ENCODE measurements at regions not wholly inside any gene's neighbourhood (a gene's known extent, or its start where the extent isn't known, plus 50 kb on each side); places are given as distances from the start of the nearest gene placed in this dataset.
"Not testable (repeated sequence)": the region's sequence is repeated elsewhere in the genome, so short reads cannot be mapped to it uniquely, and the experiment has no call there.

- no peak for TF ChIP-seq CTCF (IDR thresholded peaks at IDR 0.05)
- H3K27ac Mint-ChIP-seq, result no peak overlapping the region
- no peak overlapping the region for H3K4me3 Mint-ChIP-seq
- no peaks in the 10 kb centered on the region for H3K9me3 Mint-ChIP-seq
- peaks cover 1% of the 10 kb centered on the region; the same call in 1 of the 2 replicates for H3K27me3 Mint-ChIP-seq (ENCODE audit: insufficient read depth)
- peaks cover 22% of the 10 kb centered on the region for H3K4me1 Mint-ChIP-seq (ENCODE audit: low read depth)
- no peak for DNase-seq
- H3K36me3 Mint-ChIP-seq (ENCODE audit: low read depth), result no peaks in the 10 kb centered on the region
Observed at GRCh38 chr7:142468871-142469665, 211.2 kb upstream of the PRSS58 start.

GRCh38 chr7:142467056-142467655, 209.3 kb upstream of the PRSS58 start:
- peak; percentile 43; the same call in 1 of the 2 replicates for TF ChIP-seq CTCF (IDR thresholded peaks at IDR 0.05)

GRCh38 chr7:142463401-142463850, 205.6 kb upstream of the PRSS58 start:
- DNase-seq, result no peak
- H3K36me3 Mint-ChIP-seq (ENCODE audit: low read depth), result no peaks in the 10 kb centered on the region

More at GRCh38 chr7:142467056-142467655, 209.3 kb upstream of the PRSS58 start:
- peak overlapping the region; percentile 8; the same call in 1 of the 2 replicates for H3K27ac Mint-ChIP-seq
- peaks cover 35% of the 10 kb centered on the region for H3K4me1 Mint-ChIP-seq (ENCODE audit: low read depth)
- H3K36me3 Mint-ChIP-seq (ENCODE audit: low read depth); H3K4me3 Mint-ChIP-seq; H3K27me3 Mint-ChIP-seq (ENCODE audit: insufficient read depth); DNase-seq; H3K9me3 Mint-ChIP-seq: not testable (repeated sequence)

GRCh38 chr7:142461437-142461836, 203.6 kb upstream of the PRSS58 start:
- Mint-ChIP-seq H3K4me3 (peak overlapping the region; percentile 59), H3K27me3 (ENCODE audit: insufficient read depth) (peaks cover 1% of the 10 kb centered on the region; the same call in 1 of the 2 replicates), H3K36me3 (ENCODE audit: low read depth) (no peaks in the 10 kb centered on the region), H3K4me1 (ENCODE audit: low read depth) (peaks cover 76% of the 10 kb centered on the region), H3K27ac (peak overlapping the region; percentile 97), H3K9me3 (no peaks in the 10 kb centered on the region)
- no peak for TF ChIP-seq CTCF (IDR thresholded peaks at IDR 0.05)
- DNase-seq, result peak; percentile 96

More at GRCh38 chr7:142463401-142463850, 205.6 kb upstream of the PRSS58 start:
- Mint-ChIP-seq H3K27ac (peak overlapping the region; percentile 97), H3K9me3 (no peaks in the 10 kb centered on the region), H3K4me1 (ENCODE audit: low read depth) (peaks cover 68% of the 10 kb centered on the region), H3K27me3 (ENCODE audit: insufficient read depth) (peaks cover 1% of the 10 kb centered on the region; the same call in 1 of the 2 replicates), H3K4me3 (0 out of 2 replicates have a peak overlapping the region, but pooled peaks have one; percentile 6)
- no peak for TF ChIP-seq CTCF (IDR thresholded peaks at IDR 0.05)

GRCh38 chr7:142460402-142461117, 202.7 kb upstream of the PRSS58 start:
- TF ChIP-seq CTCF (IDR thresholded peaks at IDR 0.05), result no peak
- peaks cover 1% of the 10 kb centered on the region; the same call in 1 of the 2 replicates for H3K27me3 Mint-ChIP-seq (ENCODE audit: insufficient read depth)
- peak overlapping the region; percentile 59 for H3K4me3 Mint-ChIP-seq
- peak overlapping the region; percentile 97 for H3K27ac Mint-ChIP-seq
- H3K36me3 Mint-ChIP-seq (ENCODE audit: low read depth), result no peaks in the 10 kb centered on the region
- no peak for DNase-seq
- H3K9me3 Mint-ChIP-seq, result no peaks in the 10 kb centered on the region
- peaks cover 72% of the 10 kb centered on the region for H3K4me1 Mint-ChIP-seq (ENCODE audit: low read depth)
